ENCODE measurements at regions not wholly inside any gene's neighbourhood (a gene's known extent, or its start where the extent isn't known, plus 50 kb on each side); places are given as distances from the start of the nearest gene placed in this dataset.

DNA sequence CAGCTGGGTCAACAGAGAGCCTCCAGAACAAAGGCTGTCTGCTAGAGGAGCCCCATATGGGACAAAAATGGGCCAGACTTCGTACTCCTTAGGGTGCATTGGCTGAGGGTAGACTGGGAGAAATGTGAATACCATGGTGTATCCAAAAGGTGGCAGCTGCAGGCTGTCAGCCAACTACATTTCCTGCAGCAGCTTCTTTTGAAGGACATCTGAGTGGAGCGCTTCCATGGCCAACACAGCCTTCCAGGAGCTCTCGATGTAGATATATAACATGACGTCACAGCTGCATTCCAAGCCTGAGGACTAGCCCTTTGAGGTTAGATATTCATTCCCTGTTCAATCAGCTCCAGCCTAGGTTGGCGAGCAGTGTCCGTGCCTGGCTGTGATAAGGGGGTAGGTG is 107.7 kb downstream of the MAB21L3 start:
- TF ChIP-seq, protein P1, sequence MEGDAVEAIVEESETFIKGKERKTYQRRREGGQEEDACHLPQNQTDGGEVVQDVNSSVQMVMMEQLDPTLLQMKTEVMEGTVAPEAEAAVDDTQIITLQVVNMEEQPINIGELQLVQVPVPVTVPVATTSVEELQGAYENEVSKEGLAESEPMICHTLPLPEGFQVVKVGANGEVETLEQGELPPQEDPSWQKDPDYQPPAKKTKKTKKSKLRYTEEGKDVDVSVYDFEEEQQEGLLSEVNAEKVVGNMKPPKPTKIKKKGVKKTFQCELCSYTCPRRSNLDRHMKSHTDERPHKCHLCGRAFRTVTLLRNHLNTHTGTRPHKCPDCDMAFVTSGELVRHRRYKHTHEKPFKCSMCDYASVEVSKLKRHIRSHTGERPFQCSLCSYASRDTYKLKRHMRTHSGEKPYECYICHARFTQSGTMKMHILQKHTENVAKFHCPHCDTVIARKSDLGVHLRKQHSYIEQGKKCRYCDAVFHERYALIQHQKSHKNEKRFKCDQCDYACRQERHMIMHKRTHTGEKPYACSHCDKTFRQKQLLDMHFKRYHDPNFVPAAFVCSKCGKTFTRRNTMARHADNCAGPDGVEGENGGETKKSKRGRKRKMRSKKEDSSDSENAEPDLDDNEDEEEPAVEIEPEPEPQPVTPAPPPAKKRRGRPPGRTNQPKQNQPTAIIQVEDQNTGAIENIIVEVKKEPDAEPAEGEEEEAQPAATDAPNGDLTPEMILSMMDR (IDR thresholded peaks at IDR 0.05) = no peak
- TF ChIP-seq POLR2AphosphoS5 (IDR thresholded peaks at IDR 0.05) (no peak), POLR2A (IDR thresholded peaks at IDR 0.05) (no peak)

Measured in breast epithelium (tissue), 3 donors.